ENCODE measurements at regions not wholly inside any gene's neighbourhood (a gene's known extent, or its start where the extent isn't known, plus 50 kb on each side); places are given as distances from the start of the nearest gene placed in this dataset.

GRCh38 chr7:51764976-51765375 is 448.4 kb upstream of the COBL start:
- Mint-ChIP-seq H3K4me1 (no peaks in the 10 kb centered on the region), H3K27ac (no peak overlapping the region), H3K4me3 (no peak overlapping the region), H3K9me3 (peaks cover 4 to 13% (median 8%) of the 10 kb centered on the region in 5 donors), H3K27me3 (no peaks in the 10 kb centered on the region), H3K36me3 (no peaks in the 10 kb centered on the region)
- no peak for DNase-seq
- no peak overlapping the region for H3K27ac ChIP-seq (ENCODE audit: low read depth, low read length)
- CTCF ChIA-PET = no interaction called here
- H3K4me3 ChIP-seq (ENCODE audit: low read length) = no peak overlapping the region
- POLR2A ChIA-PET = no interaction called here
- no peaks in the 10 kb centered on the region for H3K27me3 ChIP-seq (ENCODE audit: insufficient read depth, low read length, poor library complexity, severe bottlenecking)
- H3K9me3 ChIP-seq (ENCODE audit: low read length) = no peaks in the 10 kb centered on the region
- no peaks in the 10 kb centered on the region for H3K36me3 ChIP-seq (ENCODE audit: insufficient read depth, low read length)
- no peaks in the 10 kb centered on the region for H3K4me1 ChIP-seq (ENCODE audit: insufficient read depth, low read length)

- Mint-ChIP-seq H3K27me3 (no peaks in the 10 kb centered on the region), H3K36me3 (no peaks in the 10 kb centered on the region), H3K4me1 (no peaks in the 10 kb centered on the region), H3K9me3 (peaks cover 8 to 14% (median 11%) of the 10 kb centered on the region in 5 donors), H3K27ac (no peak overlapping the region), H3K4me3 (no peak overlapping the region)
- DNase-seq = no peak
- H3K27ac ChIP-seq (ENCODE audit: low read depth, low read length) = no peak overlapping the region
- CTCF ChIA-PET = interaction anchor here (1.0 kb wide), 1 partner anchor 42 kb away, joined by 3 read pairs; no protein-coding TSS in a partner anchor
- POLR2A ChIA-PET = no interaction called here
- no peak overlapping the region for H3K4me3 ChIP-seq (ENCODE audit: low read length)
- H3K4me1 ChIP-seq (ENCODE audit: insufficient read depth, low read length) = no peaks in the 10 kb centered on the region
- no peaks in the 10 kb centered on the region for H3K27me3 ChIP-seq (ENCODE audit: insufficient read depth, low read length, poor library complexity, severe bottlenecking)
- no peaks in the 10 kb centered on the region for H3K36me3 ChIP-seq (ENCODE audit: insufficient read depth, low read length)
- no peaks in the 10 kb centered on the region for H3K9me3 ChIP-seq (ENCODE audit: low read length)
Measured at GRCh38 chr7:51759985-51760384, 443.4 kb upstream of the COBL start.

- H3K4me3 Mint-ChIP-seq = no peak overlapping the region
- no peak for DNase-seq
- ChIA-PET POLR2A (no interaction called here), CTCF (no interaction called here)
- no peak overlapping the region for H3K27ac Mint-ChIP-seq
- Histone ChIP-seq H3K9me3 (ENCODE audit: low read length) (no peaks in the 10 kb centered on the region), H3K4me3 (ENCODE audit: low read length) (no peak overlapping the region), H3K36me3 (ENCODE audit: insufficient read depth, low read length) (no peaks in the 10 kb centered on the region), H3K4me1 (ENCODE audit: insufficient read depth, low read length) (no peaks in the 10 kb centered on the region), H3K27ac (ENCODE audit: low read depth, low read length) (no peak overlapping the region), H3K27me3 (ENCODE audit: insufficient read depth, low read length, poor library complexity, severe bottlenecking) (no peaks in the 10 kb centered on the region)
- H3K9me3 Mint-ChIP-seq = peaks cover 4 to 13% (median 11%) of the 10 kb centered on the region in 5 donors
- H3K27me3 Mint-ChIP-seq = no peaks in the 10 kb centered on the region
- H3K36me3 Mint-ChIP-seq = no peaks in the 10 kb centered on the region
- no peaks in the 10 kb centered on the region for H3K4me1 Mint-ChIP-seq
Measured at GRCh38 chr7:51757960-51758359, 441.4 kb upstream of the COBL start.

- H3K27ac Mint-ChIP-seq = no peak overlapping the region
- Histone ChIP-seq H3K36me3 (ENCODE audit: insufficient read depth, low read length) (no peaks in the 10 kb centered on the region), H3K4me3 (ENCODE audit: low read length) (no peak overlapping the region), H3K27ac (ENCODE audit: low read depth, low read length) (no peak overlapping the region), H3K4me1 (ENCODE audit: insufficient read depth, low read length) (no peaks in the 10 kb centered on the region), H3K9me3 (ENCODE audit: low read length) (no peaks in the 10 kb centered on the region), H3K27me3 (ENCODE audit: insufficient read depth, low read length, poor library complexity, severe bottlenecking) (no peaks in the 10 kb centered on the region)
- no peaks in the 10 kb centered on the region for H3K27me3 Mint-ChIP-seq
- H3K9me3 Mint-ChIP-seq = peaks cover 10 to 25% (median 17%) of the 10 kb centered on the region in 5 donors
- CTCF ChIA-PET = no interaction called here
- POLR2A ChIA-PET = no interaction called here
- H3K36me3 Mint-ChIP-seq = no peaks in the 10 kb centered on the region
- no peak overlapping the region for H3K4me3 Mint-ChIP-seq
- DNase-seq = no peak
- no peaks in the 10 kb centered on the region for H3K4me1 Mint-ChIP-seq
Measured at GRCh38 chr7:51732951-51733350, 416.3 kb upstream of the COBL start.

GRCh38 chr7:51732116-51732515 is 415.5 kb upstream of the COBL start:
- Mint-ChIP-seq H3K27me3 (no peaks in the 10 kb centered on the region), H3K4me1 (no peaks in the 10 kb centered on the region), H3K4me3 (no peak overlapping the region), H3K27ac (no peak overlapping the region), H3K9me3 (peaks cover 10 to 19% (median 15%) of the 10 kb centered on the region in 5 donors), H3K36me3 (no peaks in the 10 kb centered on the region)
- H3K4me3 ChIP-seq (ENCODE audit: low read length) = no peak overlapping the region
- H3K27ac ChIP-seq (ENCODE audit: low read depth, low read length) = no peak overlapping the region
- H3K27me3 ChIP-seq (ENCODE audit: insufficient read depth, low read length, poor library complexity, severe bottlenecking) = no peaks in the 10 kb centered on the region
- H3K36me3 ChIP-seq (ENCODE audit: insufficient read depth, low read length) = no peaks in the 10 kb centered on the region
- DNase-seq = no peak
- H3K9me3 ChIP-seq (ENCODE audit: low read length) = no peaks in the 10 kb centered on the region
- ChIA-PET CTCF (no interaction called here), POLR2A (no interaction called here)
- no peaks in the 10 kb centered on the region for H3K4me1 ChIP-seq (ENCODE audit: insufficient read depth, low read length)

GRCh38 chr7:51731075-51731474 is 414.5 kb upstream of the COBL start:
- H3K27me3 ChIP-seq (ENCODE audit: insufficient read depth, low read length, poor library complexity, severe bottlenecking) = no peaks in the 10 kb centered on the region
- Mint-ChIP-seq H3K27ac (peak overlapping the region in 1 of 8 donors; percentile 19), H3K4me3 (no peak overlapping the region), H3K9me3 (peaks cover 6 to 17% (median 11%) of the 10 kb centered on the region in 5 donors), H3K4me1 (no peaks in the 10 kb centered on the region), H3K27me3 (no peaks in the 10 kb centered on the region), H3K36me3 (no peaks in the 10 kb centered on the region)
- no peak overlapping the region for H3K4me3 ChIP-seq (ENCODE audit: low read length)
- DNase-seq = no peak
- H3K9me3 ChIP-seq (ENCODE audit: low read length) = no peaks in the 10 kb centered on the region
- H3K36me3 ChIP-seq (ENCODE audit: insufficient read depth, low read length) = no peaks in the 10 kb centered on the region
- H3K4me1 ChIP-seq (ENCODE audit: insufficient read depth, low read length) = no peaks in the 10 kb centered on the region
- CTCF ChIA-PET = no interaction called here
- H3K27ac ChIP-seq (ENCODE audit: low read depth, low read length) = no peak overlapping the region
- POLR2A ChIA-PET = no interaction called here

- Histone ChIP-seq H3K4me3 (ENCODE audit: low read length) (no peak overlapping the region), H3K27ac (ENCODE audit: low read depth, low read length) (no peak overlapping the region), H3K9me3 (ENCODE audit: low read length) (no peaks in the 10 kb centered on the region), H3K27me3 (ENCODE audit: insufficient read depth, low read length, poor library complexity, severe bottlenecking) (no peaks in the 10 kb centered on the region), H3K36me3 (ENCODE audit: insufficient read depth, low read length) (no peaks in the 10 kb centered on the region), H3K4me1 (ENCODE audit: insufficient read depth, low read length) (no peaks in the 10 kb centered on the region)
- Mint-ChIP-seq H3K27ac (no peak overlapping the region), H3K9me3 (peaks cover 11 to 20% (median 13%) of the 10 kb centered on the region in 5 donors), H3K27me3 (no peaks in the 10 kb centered on the region), H3K36me3 (no peaks in the 10 kb centered on the region), H3K4me3 (no peak overlapping the region), H3K4me1 (no peaks in the 10 kb centered on the region)
- POLR2A ChIA-PET = no interaction called here
- no peak for DNase-seq
- CTCF ChIA-PET = no interaction called here
Measured at GRCh38 chr7:51727441-51727840, 410.8 kb upstream of the COBL start.

- Mint-ChIP-seq H3K9me3 (peaks cover 2 to 22% (median 9%) of the 10 kb centered on the region in 5 donors), H3K27me3 (peaks cover 0 to 2% of the 10 kb centered on the region in 2 donors), H3K27ac (no peak overlapping the region), H3K4me1 (no peaks in the 10 kb centered on the region), H3K4me3 (no peak overlapping the region), H3K36me3 (peaks cover 0 to 1% (median 0%) of the 10 kb centered on the region in 3 donors)
- ChIA-PET POLR2A (no interaction called here), CTCF (no interaction called here)
- no peak for DNase-seq
- no peak overlapping the region for H3K4me3 ChIP-seq (ENCODE audit: low read length)
- no peaks in the 10 kb centered on the region for H3K4me1 ChIP-seq (ENCODE audit: insufficient read depth, low read length)
- H3K36me3 ChIP-seq (ENCODE audit: insufficient read depth, low read length) = no peaks in the 10 kb centered on the region
- H3K9me3 ChIP-seq (ENCODE audit: low read length) = no peaks in the 10 kb centered on the region
- no peak overlapping the region for H3K27ac ChIP-seq (ENCODE audit: low read depth, low read length)
- H3K27me3 ChIP-seq (ENCODE audit: insufficient read depth, low read length, poor library complexity, severe bottlenecking) = no peaks in the 10 kb centered on the region
Measured at GRCh38 chr7:51706851-51707250, 390.2 kb upstream of the COBL start.

GRCh38 chr7:51705701-51706100 is 389.1 kb upstream of the COBL start:
- Mint-ChIP-seq H3K4me1 (no peaks in the 10 kb centered on the region), H3K27ac (no peak overlapping the region), H3K27me3 (peaks cover 0 to 2% of the 10 kb centered on the region in 2 donors), H3K4me3 (no peak overlapping the region), H3K36me3 (peaks cover 0 to 1% (median 0%) of the 10 kb centered on the region in 3 donors), H3K9me3 (peaks cover 2 to 29% (median 9%) of the 10 kb centered on the region in 5 donors)
- ChIA-PET POLR2A (no interaction called here), CTCF (no interaction called here)
- DNase-seq = no peak
- Histone ChIP-seq H3K27ac (ENCODE audit: low read depth, low read length) (no peak overlapping the region), H3K9me3 (ENCODE audit: low read length) (no peaks in the 10 kb centered on the region), H3K36me3 (ENCODE audit: insufficient read depth, low read length) (no peaks in the 10 kb centered on the region), H3K27me3 (ENCODE audit: insufficient read depth, low read length, poor library complexity, severe bottlenecking) (no peaks in the 10 kb centered on the region), H3K4me1 (ENCODE audit: insufficient read depth, low read length) (no peaks in the 10 kb centered on the region), H3K4me3 (ENCODE audit: low read length) (no peak overlapping the region)

All from CD8-positive, alpha-beta memory T cell (primary cell).